Epithelial cell of proximal tubule (primary cell): ENCODE measurements at regions not wholly inside any gene's neighbourhood (a gene's known extent, or its start where the extent isn't known, plus 50 kb on each side); places are given as distances from the start of the nearest gene placed in this dataset.

ENCODE experiments used
- DNase-seq: peaks from one replicate; pipeline ENCODE4 v3.0.0-alpha.2; 2011; ENCODE audit warnings: low read depth
- H3K4me3 ChIP-seq: 2 replicates; pipeline ENCODE4 v1.5.1; 2011; ENCODE audit warnings: low read depth, mild to moderate bottlenecking, low read length
- CTCF ChIP-seq: conservative IDR thresholded peaks from 2 replicates; pipeline ENCODE4 v1.5.1; 2012; ENCODE audit warnings: low read depth, mild to moderate bottlenecking, low read length

DNA sequence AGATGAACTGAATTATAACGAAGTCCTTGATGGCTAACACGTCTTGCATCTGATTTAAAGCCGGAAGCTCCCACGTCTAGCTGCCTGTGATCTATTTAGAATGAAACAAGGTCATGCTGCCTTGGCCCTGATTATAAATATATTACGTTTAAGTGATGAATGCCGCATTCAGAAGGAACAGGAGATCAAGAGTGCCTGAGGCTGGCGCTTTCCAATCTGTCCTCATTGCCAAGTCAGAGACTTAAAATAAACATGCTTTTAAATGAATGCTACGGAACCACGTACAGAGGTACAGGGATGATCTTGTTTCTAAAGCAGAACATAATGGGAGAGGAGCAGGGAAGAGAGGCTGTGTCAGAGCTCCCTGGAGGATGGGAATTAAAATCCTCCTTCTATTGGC is 292.8 kb downstream of the TLE1 start:
- no peak for DNase-seq
- H3K4me3 ChIP-seq = no peak overlapping the region
- no peak for TF ChIP-seq CTCF

DNA sequence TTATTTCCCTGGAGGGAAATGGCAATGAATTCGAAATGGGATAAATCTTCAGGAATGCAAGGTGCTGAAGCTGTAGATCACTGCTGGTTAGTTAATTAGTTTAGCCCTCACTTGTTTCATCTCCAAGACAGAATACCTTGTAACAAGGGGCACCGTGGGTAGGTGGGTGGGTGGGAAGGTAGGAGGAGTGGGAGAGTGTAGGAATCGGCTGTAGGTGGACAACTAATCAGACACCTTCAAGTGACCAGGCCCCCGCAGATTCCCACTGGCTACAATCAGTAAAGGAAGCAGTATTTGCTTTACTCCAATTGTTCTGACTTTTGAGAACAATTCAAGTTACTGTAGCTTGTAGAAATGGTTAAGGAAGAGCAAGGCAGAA is 293.7 kb downstream of the TLE1 start:
- no peak for TF ChIP-seq CTCF
- no peak for DNase-seq
- no peak overlapping the region for H3K4me3 ChIP-seq

GRCh38 chr9:81394881-81395675 is 294.3 kb downstream of the TLE1 start:
- no peak overlapping the region for H3K4me3 ChIP-seq
- no peak for DNase-seq
- TF ChIP-seq CTCF = no peak

- no peak for DNase-seq
- H3K4me3 ChIP-seq = no peak overlapping the region
- TF ChIP-seq CTCF = no peak
Observed at GRCh38 chr9:81393985-81394811, 295.1 kb downstream of the TLE1 start.

DNA sequence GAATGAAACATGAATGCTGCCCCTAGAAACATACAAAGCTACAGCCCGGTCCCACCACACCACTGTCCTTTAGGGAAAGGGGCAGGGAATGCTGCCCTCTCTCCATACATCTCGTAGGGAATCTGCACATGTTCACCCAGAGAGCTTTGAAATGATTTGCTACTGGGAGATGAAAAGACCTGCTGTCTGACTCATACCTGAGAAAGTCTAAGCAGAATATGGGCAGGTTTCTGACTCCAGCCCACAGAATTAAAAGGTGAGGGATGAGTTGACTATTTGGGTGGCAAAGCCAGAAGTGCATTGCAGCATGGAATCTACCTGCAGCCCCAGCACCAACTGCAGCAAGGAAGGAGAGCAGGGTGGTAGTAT is 297.9 kb downstream of the TLE1 start:
- no peak for DNase-seq
- no peak for TF ChIP-seq CTCF
- no peak overlapping the region for H3K4me3 ChIP-seq

DNA sequence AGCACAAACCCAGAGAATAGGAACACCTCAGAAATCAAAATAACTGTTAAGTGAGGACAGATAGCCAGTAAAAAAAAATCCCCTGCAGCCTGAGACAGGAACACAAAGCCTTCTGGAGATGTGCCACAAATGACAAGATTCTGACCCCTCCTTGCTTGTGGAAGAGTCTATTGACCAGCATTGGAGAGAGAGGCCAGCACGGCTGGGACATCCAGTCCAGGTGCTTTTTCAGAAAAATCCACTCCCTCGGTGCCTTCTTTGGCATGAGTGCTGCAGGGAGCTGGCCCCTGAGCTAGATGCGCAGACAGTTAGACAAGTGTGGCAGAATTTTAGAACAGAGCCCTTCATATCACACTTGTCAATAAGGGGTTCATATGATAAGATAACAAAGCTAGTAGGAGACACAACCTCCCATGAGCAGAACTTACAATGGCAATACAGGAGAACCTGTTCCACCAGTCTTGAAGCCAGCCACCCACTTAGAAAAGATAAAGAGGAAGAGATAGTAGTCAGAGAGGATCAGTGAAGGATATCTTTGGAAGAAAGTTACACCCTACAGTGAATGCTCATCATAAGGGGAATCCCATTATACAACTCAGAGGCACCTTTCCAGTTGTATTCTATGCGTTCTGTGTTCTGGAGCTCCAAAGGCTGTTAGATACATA is 298.4 kb downstream of the TLE1 start:
- no peak for TF ChIP-seq CTCF
- no peak overlapping the region for H3K4me3 ChIP-seq
- no peak for DNase-seq
